Activated gamma-delta T cell (primary cell): ENCODE measurements at regions not wholly inside any gene's neighbourhood (a gene's known extent, or its start where the extent isn't known, plus 50 kb on each side); places are given as distances from the start of the nearest gene placed in this dataset.
"Not testable (repeated sequence)": the region's sequence is repeated elsewhere in the genome, so short reads cannot be mapped to it uniquely, and the experiment has no call there.

Experiments
- DNase-seq: peaks from one replicate; lab custom pipeline; 2025; lab: John Stamatoyannopoulos, UW

GRCh38 chr19:28166025-28166424 lies 1046.9 kb downstream of the UQCRFS1 start:
- no peak for DNase-seq

DNA sequence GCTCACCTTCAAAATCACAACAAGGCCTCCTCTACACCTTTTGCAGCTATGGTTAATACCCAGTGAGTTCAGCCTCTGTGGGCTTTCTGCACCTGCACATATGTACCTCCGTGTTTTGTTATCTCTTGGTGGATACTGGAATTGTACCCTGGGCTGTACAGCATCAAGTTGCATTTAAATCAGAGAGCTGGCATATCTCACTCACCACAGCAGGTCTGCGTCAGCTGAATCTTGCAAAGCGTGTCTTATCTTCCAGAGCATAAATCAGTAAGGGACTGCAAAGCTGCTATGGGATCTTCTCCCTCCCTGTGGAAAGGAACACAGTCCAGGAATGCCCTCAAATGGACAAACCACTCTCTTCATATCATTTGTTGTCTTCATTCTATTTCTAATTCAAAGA lies 1048.7 kb downstream of the UQCRFS1 start:
- DNase-seq = no peak

DNA sequence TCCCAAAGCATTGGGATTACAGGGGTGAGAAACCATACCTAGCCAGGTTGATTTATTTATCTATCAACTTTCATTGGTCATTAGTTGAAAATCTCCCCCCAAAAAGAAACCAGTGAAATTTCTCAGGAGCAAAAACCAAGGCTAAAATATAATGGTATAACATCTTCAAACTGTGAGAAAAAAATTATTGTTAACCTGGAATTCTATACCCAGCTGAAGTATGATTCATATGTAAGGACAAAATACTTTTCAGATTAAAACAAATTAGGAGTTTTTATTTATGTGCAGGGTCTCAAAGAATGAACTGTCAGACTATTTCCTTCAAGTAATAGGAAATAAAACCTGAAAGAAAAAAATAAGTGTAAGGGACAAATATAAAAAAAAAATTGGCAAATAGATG lies 1053.9 kb downstream of the UQCRFS1 start:
- no peak for DNase-seq

GRCh38 chr19:28155265-28155664 lies 1057.7 kb downstream of the UQCRFS1 start:
- DNase-seq = no peak

DNA sequence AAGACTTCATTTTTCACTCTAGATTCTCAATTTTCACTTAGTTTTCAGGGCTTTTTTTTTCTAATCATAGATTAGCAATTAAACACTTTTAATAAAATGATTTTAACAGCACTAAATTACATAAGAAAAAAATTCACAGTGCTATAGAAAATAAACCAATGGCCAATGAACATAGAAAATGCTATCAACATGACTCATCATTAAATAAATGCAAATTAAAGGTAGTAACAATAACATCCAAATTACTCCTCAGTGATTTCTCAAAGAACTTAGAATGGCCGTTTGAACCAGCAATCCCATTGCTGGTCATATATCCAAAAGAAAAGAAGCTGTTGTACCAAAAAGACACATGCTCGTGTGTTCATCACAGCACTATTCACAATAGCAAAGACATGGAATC lies 1058.9 kb downstream of the UQCRFS1 start:
- no peak for DNase-seq

DNA sequence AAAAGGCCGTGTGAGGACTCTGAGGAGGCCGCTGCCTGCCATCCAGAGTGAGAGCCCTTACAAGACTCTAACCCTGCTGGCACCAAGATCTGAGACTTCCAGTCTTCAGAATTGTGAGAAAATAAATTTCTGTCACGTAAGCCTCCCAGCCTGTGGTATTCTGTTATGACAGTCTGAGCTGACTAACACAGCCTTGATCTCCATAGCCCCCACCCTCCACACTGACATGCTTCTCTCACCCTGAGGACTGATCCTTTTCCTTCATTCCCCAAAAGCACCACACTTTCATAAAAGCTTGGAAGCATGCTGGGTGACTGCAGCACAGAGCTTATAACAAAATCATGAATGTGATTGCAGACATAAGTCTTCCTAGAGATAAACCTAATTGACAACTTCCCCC lies 1059.8 kb downstream of the UQCRFS1 start:
- no peak for DNase-seq

DNA sequence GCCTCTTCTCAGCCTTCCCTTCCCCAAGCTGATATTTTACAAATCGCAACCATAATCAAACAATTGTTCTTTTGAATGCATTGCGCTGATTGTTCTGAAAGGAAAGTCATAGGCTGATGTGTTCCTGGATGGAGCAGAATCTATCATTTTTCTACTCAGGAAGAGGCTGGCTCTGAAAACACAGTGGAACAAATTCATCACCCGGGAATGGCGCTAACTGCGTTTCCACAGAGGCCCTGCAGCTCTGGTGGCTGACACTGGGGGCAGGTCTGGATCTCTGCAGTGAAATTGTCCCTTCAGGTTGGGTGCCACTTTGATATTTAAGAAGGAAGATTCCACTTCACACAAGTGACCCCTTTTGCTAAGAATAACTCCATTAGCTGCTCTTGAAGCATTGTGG lies 1060.8 kb downstream of the UQCRFS1 start:
- DNase-seq = no peak

DNA sequence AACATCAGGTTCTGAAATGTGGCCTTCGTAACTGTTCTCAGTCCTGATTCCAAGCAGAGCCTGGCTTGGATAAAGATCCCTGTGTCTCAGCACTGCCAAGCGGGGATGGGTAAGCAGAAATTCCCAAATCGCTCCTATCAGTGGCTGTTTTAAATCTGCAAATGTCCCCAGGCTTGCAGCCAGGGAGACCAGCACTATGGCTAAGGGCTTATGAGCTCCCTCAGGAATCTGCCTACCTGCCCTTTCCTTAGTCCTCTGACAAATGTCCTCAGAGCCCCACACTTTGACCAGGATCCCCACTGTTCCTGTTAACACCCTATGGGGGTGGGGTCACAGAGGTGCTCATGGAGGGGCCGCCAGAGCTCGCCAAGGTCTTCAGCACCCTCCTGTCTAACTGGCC lies 1062.8 kb downstream of the UQCRFS1 start:
- no peak for DNase-seq

- DNase-seq = no peak
Observed at GRCh38 chr19:28148554-28148953, 1064.4 kb downstream of the UQCRFS1 start.

DNA sequence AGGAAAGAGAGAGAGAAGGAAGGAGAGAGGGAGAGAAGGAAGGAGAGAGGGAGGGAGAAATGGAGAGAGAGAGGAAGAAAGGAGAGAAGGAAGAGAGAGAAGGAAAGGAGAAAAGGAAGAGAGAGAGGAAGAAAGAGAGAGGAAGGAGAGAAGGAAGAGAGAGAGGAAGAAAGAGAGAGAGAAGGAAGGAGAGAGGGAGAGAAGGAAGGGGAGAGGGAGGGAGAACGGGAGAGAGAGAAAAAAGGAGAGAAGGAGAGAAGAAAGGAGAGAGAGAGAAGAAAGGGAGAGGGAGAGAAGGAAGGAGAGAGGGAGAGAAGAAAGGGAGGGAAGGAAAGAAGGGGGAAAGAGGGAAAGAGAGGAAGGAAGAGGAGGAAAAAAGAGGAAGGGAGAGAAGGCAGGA lies 1070.7 kb downstream of the UQCRFS1 start:
- no peak for DNase-seq

DNA sequence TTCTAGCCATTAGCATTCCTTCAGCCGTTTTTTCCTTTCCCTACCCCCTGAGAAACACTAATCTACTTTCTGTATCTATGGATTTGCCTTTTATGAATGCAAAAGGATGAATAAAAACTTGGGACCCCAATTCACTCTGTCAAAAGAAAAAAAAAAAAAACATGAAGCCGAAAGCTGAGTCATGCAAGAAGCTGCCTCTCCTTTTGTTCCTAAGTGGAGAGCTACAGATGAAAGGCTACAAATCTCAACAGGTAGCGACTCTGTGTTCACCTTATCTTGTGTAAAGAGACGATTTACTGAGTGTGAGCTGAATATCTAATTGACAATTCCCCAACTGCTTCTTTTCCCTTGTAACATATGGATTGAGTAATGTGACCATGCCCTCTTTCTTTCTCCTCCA lies 1072.8 kb downstream of the UQCRFS1 start:
- no peak for DNase-seq

- DNase-seq = no peak
Observed at GRCh38 chr19:28137772-28138171, 1075.2 kb downstream of the UQCRFS1 start.

- DNase-seq = no peak
Observed at GRCh38 chr19:28136796-28137195, 1076.2 kb downstream of the UQCRFS1 start.

GRCh38 chr19:28135825-28136224 lies 1077.1 kb downstream of the UQCRFS1 start:
- DNase-seq = no peak

- no peak for DNase-seq
Observed at GRCh38 chr19:28134311-28134710, 1078.6 kb downstream of the UQCRFS1 start.

DNA sequence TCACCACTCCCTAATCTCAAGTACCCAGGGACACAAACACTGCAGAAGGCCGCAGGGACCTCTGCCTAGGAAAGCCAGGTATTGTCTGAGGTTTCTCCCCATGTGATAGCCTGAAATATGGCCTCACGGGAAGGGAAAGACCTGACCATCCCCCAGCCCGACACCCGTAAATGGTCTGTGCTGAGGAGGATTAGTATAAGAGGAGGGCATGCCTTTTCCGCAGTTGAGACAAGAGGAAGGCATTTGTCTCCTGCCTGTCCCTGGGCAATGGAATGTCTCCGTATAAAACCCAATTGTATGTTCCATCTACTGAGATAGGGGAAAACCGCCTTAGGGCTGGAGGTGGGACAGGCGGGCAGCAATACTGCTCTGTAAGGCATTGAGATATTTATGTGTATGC lies 1082.1 kb downstream of the UQCRFS1 start:
- DNase-seq = not testable (repeated sequence)

GRCh38 chr19:28130066-28130511 lies 1082.9 kb downstream of the UQCRFS1 start:
- DNase-seq = no peak

DNA sequence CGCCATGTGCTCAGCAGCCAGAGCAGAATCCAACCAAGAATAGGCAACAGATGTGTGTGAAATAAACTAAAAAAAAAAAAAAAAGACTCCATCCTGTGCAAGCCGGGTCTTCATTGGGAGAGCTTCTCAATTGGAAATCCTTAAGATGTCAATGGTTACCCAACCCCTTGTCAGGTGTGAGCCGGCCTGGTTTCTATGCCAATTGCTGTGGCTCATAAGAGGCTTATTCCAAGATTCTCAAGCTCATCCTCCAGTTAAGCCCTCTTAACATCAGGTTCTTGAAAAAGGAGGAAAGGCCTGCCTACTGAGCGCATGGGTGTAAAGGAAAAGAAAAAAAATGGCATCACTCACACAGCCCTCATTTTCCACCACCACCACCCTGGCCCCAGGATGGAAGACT lies 1084.6 kb downstream of the UQCRFS1 start:
- no peak for DNase-seq

DNA sequence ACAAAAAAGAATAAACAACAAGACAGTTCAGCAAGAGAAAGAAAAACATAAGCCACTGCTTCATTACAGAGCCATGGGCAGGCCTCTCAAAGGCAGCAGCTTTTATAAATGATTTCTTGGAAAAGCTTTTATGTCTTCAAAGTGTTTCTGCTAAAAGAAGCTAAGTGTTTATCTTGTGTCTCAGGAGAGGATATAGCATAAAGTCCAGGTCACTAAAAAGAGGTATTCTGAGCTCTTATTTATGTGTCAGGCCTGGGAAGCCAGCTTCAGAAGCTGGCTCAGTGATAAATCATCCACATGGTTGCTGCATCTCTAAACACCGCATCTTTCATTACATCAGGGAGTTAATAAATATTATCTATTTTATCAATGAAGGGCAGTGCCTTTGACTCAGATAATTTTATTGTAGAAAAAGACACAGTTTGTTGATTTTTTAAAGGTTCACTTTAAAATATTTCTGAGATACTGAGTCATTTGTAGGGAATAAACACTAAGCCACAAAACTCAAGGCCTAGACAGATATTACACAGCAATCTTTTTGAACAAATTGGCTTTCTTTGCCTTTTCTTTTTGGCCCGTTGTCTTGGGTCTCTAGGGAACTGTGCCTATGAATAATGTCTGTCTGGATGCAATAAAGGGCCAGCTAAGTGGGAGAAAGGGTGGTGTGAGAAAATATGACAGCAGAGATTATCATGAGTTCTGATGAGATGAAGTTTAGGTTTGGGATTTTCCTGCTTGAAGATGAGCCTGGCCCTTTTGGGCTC lies 1086.6 kb downstream of the UQCRFS1 start:
- no peak for DNase-seq

DNA sequence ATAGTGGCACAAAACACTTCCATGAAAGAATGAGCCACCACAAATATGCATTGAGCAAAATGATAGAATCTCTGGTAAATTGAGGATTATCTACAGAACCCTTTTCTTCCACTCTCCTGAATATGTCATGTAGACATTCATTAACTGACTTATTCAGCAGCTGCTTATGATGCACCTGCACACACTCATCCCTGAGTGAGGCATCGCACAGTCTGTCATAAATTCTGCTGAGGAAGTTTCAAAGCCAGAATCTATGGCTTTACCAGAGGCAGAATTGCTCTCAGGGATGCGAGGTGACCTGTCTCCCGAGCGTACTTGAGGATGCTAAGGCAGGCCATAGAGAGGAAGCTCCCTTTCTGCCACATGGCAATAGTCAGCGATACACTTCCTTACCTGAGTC lies 1090.2 kb downstream of the UQCRFS1 start:
- no peak for DNase-seq

GRCh38 chr19:28118235-28118634 lies 1094.7 kb downstream of the UQCRFS1 start:
- no peak for DNase-seq

- DNase-seq = no peak
Observed at GRCh38 chr19:28117143-28117542, 1095.8 kb downstream of the UQCRFS1 start.

- not testable (repeated sequence) for DNase-seq
Observed at GRCh38 chr19:28116379-28116778, 1096.6 kb downstream of the UQCRFS1 start.

- DNase-seq = no peak
Observed at GRCh38 chr19:28103921-28104320, 1109.0 kb downstream of the UQCRFS1 start.
